ENCODE measurements at regions not wholly inside any gene's neighbourhood (a gene's known extent, or its start where the extent isn't known, plus 50 kb on each side); places are given as distances from the start of the nearest gene placed in this dataset.

- TF ChIP-seq CTCF (optimal IDR thresholded peaks at IDR 0.05 in 1 of 3, IDR thresholded peaks at IDR 0.05 in 1 of 3, conservative IDR thresholded peaks at IDR 0.05 in 1 of 3; ENCODE audit: extremely low read depth in 1 of 3, insufficient read depth in 2 of 3, low read length in 3 of 3) (no peak), EZH2 (IDR thresholded peaks at IDR 0.05; ENCODE audit: low read length) (no peak)
Measured at GRCh38 chr15:97140216-97140615, 809.7 kb downstream of the NR2F2 start.
